A673 (cell line): ENCODE measurements at regions not wholly inside any gene's neighbourhood (a gene's known extent, or its start where the extent isn't known, plus 50 kb on each side); places are given as distances from the start of the nearest gene placed in this dataset.
A peak's percentile ranks its signal among the peaks of the same experiment; 100 is the strongest.

Experiments used
- BruUV-seq: library from RNA; stranded (reverse); fragments of 400-500 nt; replicated peaks from 2 replicates; lab custom pipeline; 2021; lab: Mats Ljungman, UMichigan
- CTCF ChIA-PET: fragments of 300-600 bp; sonication (Branson Sonifier 250); formaldehyde crosslinking; loops from one replicate; lab custom pipeline; 2022; ENCODE audit warnings: antibody characterized with exemption; lab: Charles Lee
- POLR2A ChIA-PET: fragments of 300-600 bp; sonication (Branson Sonifier 250); formaldehyde crosslinking; loops from one replicate; lab custom pipeline; 2022; ENCODE audit warnings: antibody characterized with exemption; ENCODE audit not compliant: low non-redundant PET; lab: Charles Lee
- DNase-seq: peaks from one replicate; pipeline ENCODE4 v3.0.0-alpha.2; 2015; ENCODE audit warnings: low spot score
- H3K27ac ChIP-seq: fragments of 200-600 bp; sonication (generic); 2 replicates; pipeline ENCODE4 v1.5.1; 2016; ENCODE audit warnings: mixed run types, low read depth, mild to moderate bottlenecking, mixed read lengths, antibody characterized with exemption, low read length; ENCODE audit not compliant: poor library complexity, severe bottlenecking
- H3K27me3 ChIP-seq: fragments of 200-600 bp; sonication (generic); replicated peaks from 2 replicates; pipeline ENCODE4 v1.6.1; 2017; ENCODE audit warnings: mixed run types, low read depth, mild to moderate bottlenecking, mixed read lengths, antibody characterized with exemption, low read length; ENCODE audit not compliant: insufficient read depth, poor library complexity
- H3K36me3 ChIP-seq: fragments of 200-600 bp; sonication (generic); 2 replicates; pipeline ENCODE4 v1.6.1; 2016; ENCODE audit warnings: mixed run types, mild to moderate bottlenecking, mixed read lengths, antibody characterized with exemption, low read length; ENCODE audit not compliant: insufficient read depth, poor library complexity, severe bottlenecking
- H3K4me1 ChIP-seq: fragments of 200-600 bp; sonication (generic); 2 replicates; pipeline ENCODE4 v1.6.1; 2017; ENCODE audit warnings: mixed run types, mild to moderate bottlenecking, mixed read lengths, antibody characterized with exemption, low read length; ENCODE audit not compliant: insufficient read depth, poor library complexity, severe bottlenecking
- H3K4me3 ChIP-seq: fragments of 200-600 bp; sonication (generic); 2 replicates; pipeline ENCODE4 v1.5.1; 2016; ENCODE audit warnings: low read depth, mixed run types, mild to moderate bottlenecking, mixed read lengths, low read length; ENCODE audit not compliant: poor library complexity, severe bottlenecking
- H3K9me3 ChIP-seq: fragments of 200-600 bp; sonication (generic); 2 replicates; pipeline ENCODE4 v1.6.1; 2016; ENCODE audit warnings: mixed run types, low read depth, mild to moderate bottlenecking, mixed read lengths, antibody characterized with exemption, low read length; ENCODE audit not compliant: poor library complexity, severe bottlenecking
- EZH2 ChIP-seq: fragments of 200-600 bp; sonication (generic); IDR thresholded peaks from 2 replicates; pipeline ENCODE4 v1.6.1; 2017; ENCODE audit warnings: borderline replicate concordance, low read depth, mild to moderate bottlenecking, mixed read lengths, antibody characterized with exemption, low read length; ENCODE audit not compliant: poor library complexity, severe bottlenecking
- intact Hi-C: fragments of 100-400 bp; cut with micrococcal nuclease; formaldehyde crosslinking; loops from one replicate; pipeline ENCODE4 v1.10.0; 2022; ENCODE audit not compliant: unreplicated experiment
- TF ChIP-seq, protein P1 (sequence below): fragments of 300-800, 200-600 bp; sonication (generic); conservative IDR thresholded peaks from 2 replicates; pipeline ENCODE4 v1.5.1; 2017; ENCODE audit warnings: low read depth, mild to moderate bottlenecking, antibody characterized with exemption, low read length, moderate library complexity, mixed read lengths

DNA sequence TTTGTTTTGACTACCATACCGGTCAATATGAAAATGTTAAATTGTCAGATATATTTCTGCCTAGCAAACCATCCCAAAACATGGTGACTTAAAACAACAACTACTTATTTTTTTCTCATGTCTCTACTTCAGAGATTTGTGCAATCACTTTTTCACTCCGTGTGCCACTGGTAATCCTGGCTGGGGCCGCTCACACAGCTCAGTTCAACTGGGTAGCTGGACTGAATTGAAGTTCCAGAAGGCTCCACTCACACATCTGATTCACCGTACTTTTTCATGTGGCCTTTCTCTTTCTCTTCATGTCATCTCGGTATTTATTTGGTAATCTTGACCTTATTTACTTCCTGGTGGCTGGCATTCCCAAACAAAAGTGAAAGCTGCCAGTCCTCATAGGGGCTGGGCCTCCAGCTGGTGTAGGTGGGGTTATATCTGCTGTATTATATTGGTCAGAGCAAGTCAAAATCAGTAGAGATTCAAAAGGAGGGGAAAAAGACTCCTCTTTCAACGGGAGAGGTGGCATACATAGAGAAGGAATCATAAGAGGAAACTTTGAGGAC, 513.9 kb upstream of the NXPH2 start:
- H3K27me3 ChIP-seq = no peaks in the 10 kb centered on the region
- no peaks in the 10 kb centered on the region for H3K4me1 ChIP-seq
- H3K4me3 ChIP-seq = no peak overlapping the region
- CTCF ChIA-PET = no interaction called here
- TF ChIP-seq, protein P1, sequence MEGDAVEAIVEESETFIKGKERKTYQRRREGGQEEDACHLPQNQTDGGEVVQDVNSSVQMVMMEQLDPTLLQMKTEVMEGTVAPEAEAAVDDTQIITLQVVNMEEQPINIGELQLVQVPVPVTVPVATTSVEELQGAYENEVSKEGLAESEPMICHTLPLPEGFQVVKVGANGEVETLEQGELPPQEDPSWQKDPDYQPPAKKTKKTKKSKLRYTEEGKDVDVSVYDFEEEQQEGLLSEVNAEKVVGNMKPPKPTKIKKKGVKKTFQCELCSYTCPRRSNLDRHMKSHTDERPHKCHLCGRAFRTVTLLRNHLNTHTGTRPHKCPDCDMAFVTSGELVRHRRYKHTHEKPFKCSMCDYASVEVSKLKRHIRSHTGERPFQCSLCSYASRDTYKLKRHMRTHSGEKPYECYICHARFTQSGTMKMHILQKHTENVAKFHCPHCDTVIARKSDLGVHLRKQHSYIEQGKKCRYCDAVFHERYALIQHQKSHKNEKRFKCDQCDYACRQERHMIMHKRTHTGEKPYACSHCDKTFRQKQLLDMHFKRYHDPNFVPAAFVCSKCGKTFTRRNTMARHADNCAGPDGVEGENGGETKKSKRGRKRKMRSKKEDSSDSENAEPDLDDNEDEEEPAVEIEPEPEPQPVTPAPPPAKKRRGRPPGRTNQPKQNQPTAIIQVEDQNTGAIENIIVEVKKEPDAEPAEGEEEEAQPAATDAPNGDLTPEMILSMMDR = no peak
- no peak for TF ChIP-seq EZH2
- no peak for DNase-seq
- H3K36me3 ChIP-seq = no peaks in the 10 kb centered on the region
- POLR2A ChIA-PET = interaction anchor here (0.7 kb wide), 1 partner anchor 160 kb away, joined by 6 read pairs; no protein-coding TSS in a partner anchor
- BruUV-seq = no TSS peak
- intact Hi-C loops = no loop called here
- H3K9me3 ChIP-seq = no peaks in the 10 kb centered on the region
- no peak overlapping the region for H3K27ac ChIP-seq

DNA sequence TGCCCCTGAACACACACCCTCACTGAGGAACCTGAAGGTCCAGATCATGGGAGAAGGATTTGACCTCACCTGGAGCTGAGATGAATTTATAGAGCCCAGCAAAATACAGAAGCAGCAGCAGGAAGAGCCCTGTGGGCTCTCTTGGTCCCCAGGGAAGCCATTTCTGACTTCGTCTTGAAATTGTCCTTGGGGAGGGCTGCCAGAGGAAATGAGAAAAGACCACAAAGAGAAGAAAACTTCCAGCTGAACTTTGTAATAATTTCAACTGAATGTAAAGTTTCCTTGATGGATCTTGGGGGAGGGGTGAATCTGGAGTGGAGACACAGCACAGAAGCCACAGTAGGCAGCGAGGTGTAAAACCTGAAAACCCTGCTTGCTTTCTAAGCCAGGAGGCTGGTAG, 500.9 kb upstream of the NXPH2 start:
- no peaks in the 10 kb centered on the region for H3K36me3 ChIP-seq
- H3K27ac ChIP-seq = no peak overlapping the region
- no peaks in the 10 kb centered on the region for H3K9me3 ChIP-seq
- no TSS peak for BruUV-seq
- H3K4me1 ChIP-seq = no peaks in the 10 kb centered on the region
- no peak overlapping the region for H3K4me3 ChIP-seq
- intact Hi-C loops = no loop called here
- CTCF ChIA-PET = no interaction called here
- no peaks in the 10 kb centered on the region for H3K27me3 ChIP-seq
- POLR2A ChIA-PET = no interaction called here
- no peak for TF ChIP-seq EZH2
- TF ChIP-seq, protein P1 = no peak
- DNase-seq = peak; percentile 8

DNA sequence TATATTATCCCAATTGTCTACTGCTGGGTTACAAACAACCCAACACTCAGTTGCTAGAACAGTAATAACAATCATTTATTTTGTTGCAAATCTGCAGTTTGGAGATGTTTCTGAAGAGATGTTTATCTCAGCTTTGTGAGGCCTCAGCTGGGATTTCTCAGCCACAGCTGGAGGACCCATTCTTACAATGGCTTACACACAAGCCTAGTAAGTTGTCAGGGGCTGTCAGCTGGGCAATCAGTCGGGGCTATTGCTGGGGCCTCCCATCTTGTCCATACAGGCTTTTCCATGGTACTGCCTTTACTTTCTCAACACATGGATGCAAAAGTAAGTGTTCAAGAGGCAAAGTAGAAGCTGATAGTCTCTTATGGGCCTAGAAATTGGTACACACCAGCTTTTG, 491.7 kb upstream of the NXPH2 start:
- Histone ChIP-seq H3K36me3 (no peaks in the 10 kb centered on the region), H3K27me3 (no peaks in the 10 kb centered on the region), H3K4me1 (no peaks in the 10 kb centered on the region), H3K9me3 (no peaks in the 10 kb centered on the region), H3K4me3 (no peak overlapping the region), H3K27ac (no peak overlapping the region)
- no TSS peak for BruUV-seq
- ChIA-PET CTCF (no interaction called here), POLR2A (no interaction called here)
- DNase-seq = no peak
- TF ChIP-seq, protein P1 = no peak
- TF ChIP-seq EZH2 = no peak
- intact Hi-C loops = no loop called here
